ENCODE measurements at regions not wholly inside any gene's neighbourhood (a gene's known extent, or its start where the extent isn't known, plus 50 kb on each side); places are given as distances from the start of the nearest gene placed in this dataset.

DNA sequence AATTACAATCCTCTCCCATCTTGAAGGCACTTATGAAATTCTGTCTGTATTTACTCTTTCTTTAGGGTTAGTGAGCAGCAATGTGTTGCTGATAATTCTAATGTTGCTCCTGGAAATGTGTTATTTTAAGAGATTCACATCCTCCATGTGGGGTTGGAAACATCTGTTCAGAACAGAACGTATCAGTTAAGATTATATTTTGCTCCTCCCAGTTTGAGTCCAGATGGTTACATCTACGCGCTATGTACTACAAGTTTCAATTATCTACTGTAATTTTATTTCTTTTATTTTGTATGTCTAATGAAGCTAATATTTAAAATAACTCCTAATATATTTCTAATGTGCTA, 250.6 kb upstream of the KLF6 start:
- no peak for DNase-seq

DNA sequence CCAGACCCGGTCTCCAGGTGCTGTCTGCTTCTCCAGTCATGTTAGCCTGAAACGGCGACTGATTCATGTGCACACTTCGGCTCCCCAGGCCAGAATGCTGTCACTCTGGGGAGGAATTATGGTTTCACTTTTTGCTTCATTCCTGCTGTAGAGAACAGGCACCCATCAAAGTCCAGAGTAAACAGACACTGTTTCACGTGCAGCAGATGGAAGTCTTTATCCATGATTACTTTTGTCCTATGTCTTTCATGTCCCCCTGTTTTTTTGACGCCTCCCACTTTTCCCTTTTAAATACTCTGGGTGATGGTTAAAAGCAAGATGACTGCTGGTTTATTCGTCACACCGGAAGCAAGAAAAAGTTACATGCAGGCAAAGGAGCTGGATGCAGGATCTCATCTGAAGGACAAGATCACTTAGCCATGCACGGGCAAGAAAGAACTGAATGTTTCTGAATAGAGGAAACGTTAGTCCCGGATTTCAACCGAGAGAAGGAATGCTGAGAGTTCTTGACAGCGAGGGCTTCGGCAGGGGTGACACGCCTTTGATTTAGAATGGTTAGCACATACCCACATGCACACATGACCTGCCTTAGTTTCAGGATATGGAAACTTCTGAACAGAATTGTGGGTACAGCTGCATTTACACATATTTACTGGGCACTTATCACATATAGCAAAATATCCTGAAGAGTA, 250.0 kb upstream of the KLF6 start:
- peak in 1 of 2 donors; percentile 36 for DNase-seq

DNA sequence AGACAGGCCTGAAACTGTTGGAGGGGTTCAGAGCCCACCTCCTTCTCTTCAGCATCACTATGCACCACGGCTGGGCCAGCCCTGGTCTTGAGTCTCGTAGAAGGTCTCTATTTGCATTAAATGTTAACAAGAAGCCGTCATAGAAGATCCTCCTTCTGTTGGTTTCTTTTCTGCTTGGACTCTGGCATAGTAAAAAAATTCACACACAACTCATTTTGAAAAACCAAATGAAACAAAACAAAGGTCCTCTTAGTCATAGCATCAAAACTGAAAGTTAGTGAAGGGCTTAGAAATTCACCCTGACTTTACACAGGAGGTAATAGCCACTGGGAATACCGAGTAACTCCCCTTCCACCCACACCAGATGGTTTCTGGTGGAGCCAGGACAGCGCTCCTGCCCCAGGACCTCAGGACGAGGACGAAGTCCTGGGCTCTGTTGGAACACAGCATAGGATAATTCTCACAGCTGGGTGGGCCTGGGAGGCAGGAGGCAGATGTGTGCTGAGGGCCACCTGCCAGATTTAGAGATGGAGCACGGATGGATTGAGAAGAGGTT, 248.4 kb upstream of the KLF6 start:
- peak in 1 of 2 donors; percentile 12 for DNase-seq

DNA sequence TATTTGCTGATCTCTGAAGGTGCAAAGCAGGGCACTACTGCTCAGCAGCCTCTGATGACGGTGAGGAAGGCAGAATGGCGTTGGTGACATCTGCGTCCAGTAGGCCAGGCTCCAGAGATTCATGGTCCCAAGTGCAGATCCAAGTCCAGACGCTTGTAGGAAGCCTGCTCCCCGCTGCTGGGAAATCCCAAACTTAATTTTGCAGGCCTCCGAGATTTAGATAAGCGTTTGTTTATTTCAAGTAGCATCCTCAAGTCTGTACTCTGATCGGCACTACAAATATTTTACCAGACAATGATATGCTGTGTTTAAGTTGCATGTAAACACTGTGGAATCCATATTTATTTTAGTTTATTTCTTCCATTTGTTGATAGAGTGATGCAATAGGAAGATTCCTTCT, 244.9 kb upstream of the KLF6 start:
- DNase-seq = no peak

DNA sequence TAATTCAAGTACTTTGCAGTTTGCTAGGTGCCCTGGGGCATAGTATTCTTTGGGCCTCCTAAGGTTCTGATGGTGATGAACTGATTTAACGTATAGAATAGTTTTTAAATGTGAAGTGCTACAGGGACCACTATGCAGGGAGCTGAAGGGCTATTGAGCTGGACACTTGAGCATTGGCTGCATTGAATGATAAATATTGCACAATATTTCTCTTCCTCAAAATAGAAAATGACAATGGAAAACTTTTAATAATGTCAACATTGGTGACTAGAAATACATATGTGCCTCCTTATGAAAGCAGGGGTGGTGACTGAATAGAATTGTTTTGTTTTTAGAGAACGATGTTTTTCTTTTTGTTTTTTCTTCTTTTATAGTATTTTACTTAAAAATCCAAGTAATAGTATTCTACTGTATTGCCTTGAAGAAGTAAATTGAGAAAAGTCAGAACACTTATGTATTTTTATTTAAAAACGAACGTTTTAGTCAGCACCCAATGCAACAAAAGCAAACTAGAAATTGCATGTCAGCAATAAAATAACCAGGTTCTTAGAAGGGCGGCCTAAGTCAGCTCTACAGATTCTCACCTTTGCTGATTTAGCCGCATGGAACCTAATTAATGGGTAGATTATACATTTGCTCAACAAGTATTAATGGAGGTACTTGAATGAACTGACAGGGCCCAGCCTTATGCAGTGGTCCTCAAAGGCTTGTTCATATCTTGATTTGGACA, 244.0 kb upstream of the KLF6 start:
- no peak for DNase-seq

DNA sequence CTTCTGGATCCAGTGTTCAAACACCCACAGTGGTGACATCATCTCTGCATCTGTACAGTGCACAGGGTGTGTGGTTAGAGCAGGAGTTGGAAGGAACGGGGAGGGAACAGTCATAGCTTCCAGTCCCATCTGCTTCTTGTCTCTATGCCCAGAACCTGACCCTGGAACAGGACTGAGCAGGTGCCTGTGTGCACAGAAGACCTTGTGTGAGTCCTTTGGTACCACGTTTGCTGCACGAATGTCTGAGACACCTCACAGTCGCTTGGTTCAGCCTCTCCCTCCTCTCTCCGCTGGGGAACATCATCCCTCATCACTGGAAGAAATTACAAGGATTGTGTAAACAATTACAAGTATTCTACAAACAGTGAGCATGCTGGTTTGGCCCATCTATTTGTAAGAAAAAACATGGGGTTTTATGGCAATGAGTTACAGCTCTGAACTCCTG, 243.0 kb upstream of the KLF6 start:
- DNase-seq = no peak

DNA sequence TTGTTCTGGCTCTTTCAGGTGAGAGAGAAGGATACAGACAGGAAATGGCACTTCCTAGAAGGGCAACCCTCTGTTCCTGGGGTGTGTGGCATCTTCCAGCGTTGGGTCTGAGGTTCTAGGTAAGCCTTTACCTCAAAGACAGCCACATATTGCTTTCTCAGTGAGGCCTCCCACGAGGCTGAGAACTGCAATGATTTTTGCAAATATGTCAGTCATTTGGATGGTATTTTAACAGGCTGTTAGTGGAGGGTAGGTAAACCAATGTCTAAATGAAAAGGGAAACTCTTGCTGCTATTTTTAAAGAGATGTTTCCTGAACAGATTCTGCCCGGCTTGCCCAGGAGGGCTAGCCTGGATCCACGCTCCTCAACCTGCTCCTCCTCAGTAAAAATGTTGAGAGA, 240.3 kb upstream of the KLF6 start:
- no peak for DNase-seq

DNA sequence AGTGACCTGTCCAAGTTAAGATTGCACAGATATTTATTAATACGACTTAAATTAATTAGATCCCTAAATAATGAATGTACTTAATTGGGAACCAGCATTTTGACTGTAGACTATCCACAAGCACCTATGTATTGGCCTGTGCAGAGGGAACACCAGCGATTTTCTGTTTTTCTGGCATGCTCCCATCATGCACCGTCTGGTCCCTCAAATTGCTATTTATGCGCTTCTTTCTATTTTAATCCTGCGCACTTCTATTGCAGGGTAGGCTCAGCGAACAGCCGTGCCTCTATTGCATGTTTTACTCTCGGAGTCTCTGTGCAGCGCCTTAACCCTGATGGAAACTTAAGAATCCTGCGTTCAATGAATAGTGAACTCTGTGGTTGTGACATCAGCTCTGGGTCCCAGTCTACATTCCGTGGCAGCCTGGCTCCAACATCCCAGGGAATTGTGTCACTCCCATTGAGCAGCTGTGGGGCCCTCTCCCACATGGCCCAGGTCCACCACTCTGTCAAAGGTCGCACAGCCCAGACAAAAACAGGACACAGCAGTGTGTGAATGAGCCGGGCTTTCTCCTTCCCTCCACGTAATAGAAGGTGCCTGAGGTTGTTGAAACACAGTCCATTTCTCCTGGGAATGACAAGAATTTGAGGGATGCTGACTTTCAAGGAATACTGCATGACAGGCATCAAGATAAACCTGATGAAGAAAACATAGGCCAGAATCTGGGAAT, 239.7 kb upstream of the KLF6 start:
- DNase-seq = no peak

DNA sequence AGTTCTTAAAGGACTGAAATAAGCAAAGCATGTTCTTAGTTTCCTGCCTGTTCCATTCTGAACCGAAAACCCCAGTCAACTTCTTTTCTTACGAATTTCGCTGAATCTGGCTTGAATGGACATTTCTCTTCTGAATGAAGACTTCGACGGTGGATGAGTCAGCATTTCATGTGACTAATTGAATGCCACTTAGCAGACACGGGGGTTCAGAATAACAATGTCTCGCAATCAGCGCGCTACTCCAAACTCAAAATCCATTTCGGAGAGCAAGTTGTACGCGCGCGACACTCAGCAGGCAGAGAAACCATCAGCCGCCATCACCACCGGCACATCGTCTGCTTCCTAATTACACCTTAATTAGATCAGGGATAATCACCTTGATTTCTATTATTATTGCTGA, 239.0 kb upstream of the KLF6 start:
- DNase-seq = no peak

DNA sequence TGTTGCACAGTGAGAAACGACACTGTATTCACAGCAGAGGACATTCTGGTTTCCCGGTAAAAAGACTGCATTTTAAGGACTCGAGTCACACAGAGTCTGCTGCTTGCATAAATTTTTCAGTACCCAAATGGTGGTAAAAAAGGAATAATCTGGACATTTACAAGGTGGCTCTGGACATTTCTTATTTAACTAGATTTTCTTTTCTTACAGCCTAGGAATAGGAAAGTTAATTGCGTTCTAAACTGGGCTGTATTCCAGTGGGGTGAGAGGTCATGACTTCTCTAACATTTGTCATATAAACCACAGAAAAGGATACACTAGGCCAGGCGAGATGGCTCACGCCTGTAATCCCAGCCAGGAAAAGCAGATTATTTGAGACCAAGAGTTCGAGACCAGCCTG, 237.5 kb upstream of the KLF6 start:
- DNase-seq = no peak

DNA sequence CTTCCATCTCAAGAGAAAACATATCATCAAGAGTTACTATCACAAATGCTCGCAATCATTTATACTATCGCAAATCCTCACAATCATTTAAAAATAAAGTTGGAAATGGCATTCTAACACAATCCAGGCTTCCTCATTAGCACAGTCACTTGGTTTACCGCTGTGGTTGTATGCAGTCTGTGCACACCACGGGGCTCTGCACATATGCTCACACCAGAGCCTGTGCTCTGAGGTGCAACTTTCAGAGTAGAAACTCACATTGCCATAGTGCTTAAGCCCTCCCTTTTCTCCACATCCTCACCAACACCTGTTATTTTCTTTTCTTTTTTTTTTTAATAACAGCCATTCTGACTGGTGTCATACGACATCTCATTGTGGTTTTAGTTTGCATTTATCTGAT, 235.6 kb upstream of the KLF6 start:
- DNase-seq = no peak

DNA sequence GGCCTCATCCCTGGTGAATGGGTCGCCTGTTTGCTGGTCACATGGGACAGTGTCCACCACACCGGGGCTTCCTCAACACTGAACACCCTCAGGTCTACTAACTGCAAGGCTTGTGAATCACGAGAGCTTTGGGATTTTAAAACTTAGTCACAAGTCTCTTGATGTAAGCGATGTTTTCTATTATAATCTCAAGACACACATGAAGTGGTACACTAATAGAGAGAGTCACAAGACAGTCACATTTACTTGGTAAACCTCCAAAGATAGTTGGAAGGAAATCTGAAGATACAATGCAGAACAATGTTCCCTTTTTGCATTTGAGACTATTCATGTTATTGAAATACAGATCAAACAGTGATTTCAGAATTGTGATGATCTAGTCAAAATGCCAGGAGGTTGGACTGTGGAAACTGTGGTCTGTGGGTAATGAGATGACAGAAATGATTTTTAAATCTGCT, 233.1 kb upstream of the KLF6 start:
- no peak for DNase-seq

DNA sequence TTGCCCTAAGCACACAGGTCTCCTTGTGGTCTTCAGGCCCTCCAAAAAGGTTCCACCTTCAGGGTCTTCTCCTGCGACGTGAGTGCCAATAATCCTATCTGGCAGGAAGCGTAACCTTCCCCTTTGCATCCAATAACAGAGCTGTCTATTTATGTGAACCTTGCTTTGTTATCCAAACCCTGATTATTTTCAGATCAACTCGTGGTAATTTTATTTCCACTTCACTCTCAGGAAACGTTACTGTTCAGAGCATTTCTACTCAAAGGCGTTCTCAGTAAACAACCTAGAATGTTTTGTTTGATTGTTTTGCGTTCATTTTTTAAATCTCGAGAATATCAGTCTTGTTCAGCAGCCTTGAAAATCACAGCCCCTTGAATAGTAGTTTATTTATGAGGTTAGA, 232.3 kb upstream of the KLF6 start:
- DNase-seq = no peak

DNA sequence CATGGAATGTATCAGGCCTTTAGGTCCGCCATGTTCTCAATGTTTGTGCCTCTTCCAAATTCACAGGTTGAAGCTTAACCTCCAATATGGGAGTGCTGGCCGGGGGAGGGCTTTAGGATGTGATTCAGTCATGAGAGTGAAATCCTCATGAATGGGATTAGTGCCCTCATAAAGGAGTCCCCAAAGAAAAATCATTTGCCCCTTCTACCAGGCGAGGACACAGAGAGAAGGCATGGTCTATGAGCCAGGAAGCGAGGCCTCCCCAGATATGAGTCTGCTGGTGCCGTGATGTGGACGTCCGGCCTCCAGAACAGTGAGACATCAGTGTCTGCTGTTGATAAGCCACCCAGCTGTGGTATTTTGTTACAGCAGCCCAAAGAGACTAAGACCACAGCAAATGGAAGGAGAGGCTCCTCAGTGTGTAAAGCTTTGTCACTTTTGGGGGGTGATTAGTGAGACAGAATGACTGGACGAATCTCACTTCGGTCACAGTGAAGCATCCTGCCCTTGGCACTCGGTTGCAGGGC, 231.3 kb upstream of the KLF6 start:
- no peak for DNase-seq

DNA sequence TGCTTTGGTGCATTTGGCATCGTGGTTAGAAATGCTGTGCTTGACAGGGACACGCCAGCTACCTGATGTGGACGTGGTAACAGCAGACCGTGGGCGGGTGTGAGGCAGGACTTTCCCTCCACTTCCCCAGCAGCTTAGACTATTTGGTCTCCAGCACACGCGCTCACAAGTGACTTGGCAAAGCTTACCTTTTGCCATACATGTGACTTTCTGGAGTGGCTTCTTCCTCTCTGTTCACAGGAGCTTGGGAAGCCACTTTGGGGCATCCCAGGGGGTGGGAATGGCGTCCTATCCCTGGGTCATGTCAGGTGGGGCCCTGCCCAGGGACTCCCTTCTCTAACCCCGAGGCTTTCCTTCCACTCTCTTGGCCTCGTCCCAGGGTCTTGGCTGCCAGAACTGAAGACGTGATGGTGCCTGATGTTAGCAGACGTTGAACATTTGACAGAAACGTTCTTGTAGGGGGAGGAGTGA, 228.7 kb upstream of the KLF6 start:
- peak in 1 of 2 donors; percentile 22 for DNase-seq

DNA sequence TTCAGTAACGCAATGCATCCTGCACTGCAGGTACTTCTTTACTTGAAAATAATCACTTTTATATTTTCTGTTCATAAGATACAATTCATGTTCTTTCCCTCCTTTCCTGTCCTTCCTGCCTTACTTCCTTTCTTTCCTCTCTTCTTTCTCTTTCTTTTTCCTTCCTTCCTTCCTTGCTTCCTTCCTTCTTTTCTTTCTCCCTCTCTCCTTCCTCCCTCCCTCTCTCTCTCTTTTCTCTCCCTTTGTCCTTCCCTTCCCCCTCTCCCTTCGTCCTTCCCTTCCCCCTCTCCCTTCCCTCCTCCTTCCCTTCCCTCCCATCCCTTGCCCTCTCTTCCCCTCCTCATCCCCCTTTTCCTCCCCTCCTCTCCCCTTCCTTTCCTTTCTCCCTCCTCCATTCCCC, 227.8 kb upstream of the KLF6 start:
- DNase-seq = no peak

DNA sequence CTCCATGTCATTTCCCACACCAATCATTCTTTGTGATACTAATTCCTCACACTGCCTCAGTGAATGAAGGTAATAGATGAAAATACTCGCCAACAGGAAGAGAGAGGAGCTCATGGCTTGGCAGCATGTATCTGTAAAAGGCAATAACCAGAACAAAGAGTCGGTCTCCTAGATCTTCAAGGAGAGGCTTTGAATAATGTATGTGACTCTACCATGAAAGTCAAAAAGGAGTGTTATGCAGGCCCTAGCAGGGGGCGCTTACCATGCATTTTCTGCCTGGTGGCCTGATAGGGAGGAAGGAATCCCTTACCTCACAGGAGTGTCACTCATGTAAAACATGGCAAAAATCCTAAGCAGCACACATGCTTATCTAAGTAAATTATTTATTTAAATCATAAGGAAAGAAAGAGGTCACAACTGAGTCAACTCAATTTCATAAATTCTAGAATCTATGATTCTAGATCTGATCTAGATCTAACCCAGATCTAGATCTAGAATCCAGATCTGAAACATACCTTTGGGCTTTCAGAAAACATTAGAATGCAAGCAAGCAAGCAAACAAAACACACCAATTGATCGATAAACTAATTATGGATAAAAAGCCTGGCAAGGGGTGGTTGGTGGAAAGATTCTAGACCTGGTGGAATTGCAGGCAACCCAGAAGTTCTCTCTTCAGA, 226.3 kb upstream of the KLF6 start:
- no peak for DNase-seq

DNA sequence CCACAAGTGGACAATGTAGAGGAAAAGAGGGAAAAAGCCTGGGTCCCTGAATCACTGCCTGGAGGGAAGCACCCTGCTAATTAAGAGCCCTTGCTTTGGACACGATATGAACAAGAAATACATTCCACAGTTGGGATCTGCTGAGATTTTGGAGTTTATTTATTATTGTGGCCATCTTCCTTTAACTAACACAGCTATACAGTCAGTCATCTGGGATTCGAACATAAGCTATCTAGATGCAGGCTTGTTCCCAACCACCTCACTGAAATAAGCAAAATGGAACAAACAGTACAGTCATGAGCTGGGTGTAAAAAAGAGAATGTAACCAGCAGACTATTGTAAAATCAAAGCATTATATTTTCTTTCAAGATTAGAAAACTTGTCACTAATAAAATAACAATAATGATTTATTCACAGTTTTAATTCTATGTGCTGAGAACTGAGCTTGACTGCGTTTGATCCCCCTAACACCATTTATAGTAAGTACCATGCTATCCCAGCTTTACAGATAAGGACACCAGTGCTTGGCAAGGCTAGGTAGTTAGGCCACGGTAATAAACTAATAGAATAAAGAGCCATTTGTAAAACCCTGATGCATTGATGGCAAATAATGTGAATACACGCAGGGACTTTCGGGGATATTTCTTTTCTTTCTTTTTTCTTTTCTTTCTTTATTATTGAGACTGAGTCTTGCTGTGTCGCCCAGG, 223.8 kb upstream of the KLF6 start:
- DNase-seq = no peak

DNA sequence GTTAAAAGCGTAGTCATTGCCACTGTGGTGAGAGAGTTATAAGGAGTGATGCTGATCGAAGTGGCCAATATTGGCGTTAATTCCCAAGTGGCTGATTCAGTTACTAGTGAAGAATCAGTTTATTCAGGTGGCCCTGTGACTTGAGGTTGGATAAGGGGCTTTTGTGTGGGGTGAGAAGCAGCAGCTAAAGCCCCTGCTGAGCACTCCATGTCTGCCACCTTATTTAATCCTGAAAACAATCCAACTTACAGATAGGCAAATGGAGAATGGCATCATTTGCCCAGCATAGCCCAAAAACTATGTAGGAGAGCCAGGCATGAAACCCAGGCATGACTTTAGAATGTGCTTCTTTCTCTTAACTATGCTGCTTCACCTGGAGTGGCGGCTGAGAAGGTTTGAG, 222.8 kb upstream of the KLF6 start:
- DNase-seq = no peak

DNA sequence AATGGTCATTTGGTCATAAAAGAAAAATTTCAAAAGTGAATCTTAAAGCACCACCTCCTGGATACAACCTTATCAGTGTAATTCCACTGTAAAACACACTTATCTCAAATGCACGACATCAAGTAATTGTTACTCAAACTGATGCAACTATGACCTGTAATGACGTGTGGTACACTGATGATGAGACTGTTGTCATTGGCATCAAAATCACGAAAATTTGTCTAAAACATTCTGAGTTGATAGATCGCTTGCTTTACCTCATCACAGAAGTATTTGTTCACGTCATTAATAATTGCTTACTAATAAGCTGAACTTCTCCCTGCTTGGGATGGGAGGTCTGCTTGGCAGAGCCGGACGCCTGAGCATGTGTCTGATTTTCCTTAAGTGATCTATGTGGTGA, 221.8 kb upstream of the KLF6 start:
- no peak for DNase-seq

DNA sequence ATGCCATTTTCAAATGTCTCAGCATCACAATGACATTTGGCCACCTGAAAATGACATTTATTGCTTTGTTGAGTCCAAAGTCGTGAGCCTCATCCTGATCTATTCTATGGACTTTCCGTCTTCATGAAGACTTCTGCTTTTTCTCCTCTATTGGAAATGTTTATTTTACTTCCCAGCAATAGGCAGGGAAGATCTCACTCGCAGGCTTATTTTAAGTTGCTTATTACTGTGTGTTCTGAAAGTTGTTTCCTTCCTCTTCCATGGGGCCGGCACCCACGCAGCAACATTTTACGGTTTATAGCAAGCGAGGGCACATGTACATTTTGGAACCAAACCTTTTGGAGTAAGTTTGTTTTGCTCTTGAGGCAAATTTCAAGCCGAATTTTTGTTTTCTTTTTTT, 221.0 kb upstream of the KLF6 start:
- DNase-seq = no peak

DNA sequence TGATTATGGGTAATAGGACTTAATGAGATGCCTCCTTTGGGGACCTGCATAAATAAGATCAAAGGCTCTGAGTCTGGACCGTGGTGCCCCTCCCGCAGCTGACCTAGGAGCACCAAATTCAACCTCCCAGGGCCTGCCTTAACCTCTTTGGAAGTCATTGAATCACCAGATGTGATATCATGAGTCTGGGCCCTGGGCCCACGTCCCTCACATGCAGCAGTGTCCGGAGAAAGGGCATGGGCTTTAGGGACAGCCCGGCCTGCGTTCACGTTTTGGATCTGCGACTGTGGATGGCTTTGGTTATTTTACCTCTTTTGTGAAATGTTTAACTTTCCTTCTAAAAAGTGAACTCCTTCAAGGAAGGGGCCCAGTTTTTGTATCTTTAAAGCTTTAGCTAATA, 220.0 kb upstream of the KLF6 start:
- DNase-seq = no peak

All from CD4-positive, alpha-beta T cell treated with Interleukin-4 for 1 hour (primary cell).